Body of pancreas (tissue), 4 donors: ENCODE measurements at regions not wholly inside any gene's neighbourhood (a gene's known extent, or its start where the extent isn't known, plus 50 kb on each side); places are given as distances from the start of the nearest gene placed in this dataset.
A peak's percentile ranks its signal among the peaks of the same experiment; 100 is the strongest.

ENCODE experiments used
- ATAC-seq: fragments of 150-250 bp; one replicate; pipeline ENCODE4 v1.9.1; 2016
- DNase-seq, 4 donors: peaks; one replicate each; pipeline ENCODE4 v3.0.0-alpha.2; 2019
- H3K27ac ChIP-seq, 4 donors: fragments of 200-600 bp; sonication (generic); 1 replicate in 3 of 4; 2 replicates in 1 of 4; pipeline versions ENCODE4 v1.5.1 to v1.6.1; 2016 to 2019; ENCODE audit warnings: mild to moderate bottlenecking in 1 of 4, mixed read lengths in 1 of 4, moderate library complexity in 1 of 4
- H3K27me3 ChIP-seq, 2 donors: fragments of 200-600 bp; sonication (generic); one replicate each; pipeline ENCODE4 v1.6.0; 2016; ENCODE audit warnings: mild to moderate bottlenecking in 1 of 2
- H3K36me3 ChIP-seq, 2 donors: fragments of 200-600 bp; sonication (generic); replicated peaks in 1 of 2; 2 replicates each; pipeline ENCODE4 v1.5.1; 2016; ENCODE audit warnings: low read depth in 2 of 2; ENCODE audit not compliant: insufficient read depth in 1 of 2
- H3K4me1 ChIP-seq: fragments of 200-600 bp; sonication (generic); one replicate; pipeline ENCODE4 v1.6.0; 2016
- H3K4me3 ChIP-seq, 2 donors: fragments of 200-600 bp; sonication (generic); 1 replicate in 1 of 2; 2 replicates in 1 of 2; pipeline ENCODE4 v1.5.1; 2016 to 2019
- H3K9me3 ChIP-seq, 3 donors: fragments of 200-600 bp; sonication (generic); 1 replicate in 2 of 3; 2 replicates in 1 of 3; pipeline ENCODE4 v1.5.1; 2016
- CTCF ChIP-seq, 7 experiments: fragments of 450-650 bp in 4 of 7; fragments of 200-600 bp in 3 of 7; sonication (generic) in 3 of 7; IDR thresholded peaks; one replicate each; pipeline ENCODE4 v1.5.1; 2016 to 2019; ENCODE audit warnings: antibody characterized with exemption in 7 of 7
- POLR2A ChIP-seq, 3 donors: fragments of 450-650 bp; IDR thresholded peaks; one replicate each; pipeline ENCODE4 v1.6.1; 2016; ENCODE audit warnings: antibody characterized with exemption in 3 of 3, mild to moderate bottlenecking in 2 of 3
- WGBS, 2 donors: methylation state at CpG; one replicate each; pipeline ENCODE4 v1.1.5; 2017; 5-methylcytosine and 5-hydroxymethylcytosine counted together
- intact Hi-C: fragments of 100-400 bp; cut with DNase I; formaldehyde crosslinking; loops from one replicate; pipeline ENCODE4 v1.15.1; 2023

GRCh38 chr4:175531405-175532091 lies 280.5 kb downstream of the GPM6A start:
- Histone ChIP-seq H3K36me3 (no peaks in the 10 kb centered on the region), H3K27ac (no peak overlapping the region), H3K9me3 (no peaks in the 10 kb centered on the region), H3K27me3 (no peaks in the 10 kb centered on the region), H3K4me3 (no peak overlapping the region), H3K4me1 (no peaks in the 10 kb centered on the region)
- no peak for ATAC-seq
- whole genome bisulfite sequencing, 2 donors, result 53 to 63% methylated on average over 4 of the region's 4 CpGs
- no peak for DNase-seq
- intact Hi-C loops, result no loop called here
- TF ChIP-seq POLR2A (IDR thresholded peaks at IDR 0.05), result no peak
- TF ChIP-seq CTCF (IDR thresholded peaks at IDR 0.05), result no peak

GRCh38 chr4:175536852-175537453 lies 275.1 kb downstream of the GPM6A start:
- Histone ChIP-seq H3K9me3 (no peaks in the 10 kb centered on the region), H3K36me3 (no peaks in the 10 kb centered on the region), H3K27me3 (no peaks in the 10 kb centered on the region), H3K4me1 (no peaks in the 10 kb centered on the region), H3K4me3 (no peak overlapping the region), H3K27ac (no peak overlapping the region)
- DNase-seq (no peak), ATAC-seq (no peak)
- 21 to 24% methylated on average over 6 of the region's 6 CpGs for WGBS, 2 donors
- no peak for TF ChIP-seq POLR2A (IDR thresholded peaks at IDR 0.05)
- TF ChIP-seq CTCF (IDR thresholded peaks at IDR 0.05), result peak in 6 of 7 experiments; percentile 28 to 53 (median 40)
- intact Hi-C loops, result no loop called here

GRCh38 chr4:175539498-175539897 lies 272.6 kb downstream of the GPM6A start:
- intact Hi-C loops, result no loop called here
- Histone ChIP-seq H3K9me3 (no peaks in the 10 kb centered on the region), H3K4me1 (no peaks in the 10 kb centered on the region), H3K27ac (no peak overlapping the region), H3K36me3 (no peaks in the 10 kb centered on the region), H3K4me3 (no peak overlapping the region), H3K27me3 (no peaks in the 10 kb centered on the region)
- ATAC-seq (no peak), DNase-seq (no peak)
- WGBS, 2 donors, result 30 to 35% methylated on average over 2 of the region's 2 CpGs
- TF ChIP-seq POLR2A (IDR thresholded peaks at IDR 0.05), result no peak
- TF ChIP-seq CTCF (IDR thresholded peaks at IDR 0.05), result no peak

- Histone ChIP-seq H3K27me3 (no peaks in the 10 kb centered on the region), H3K36me3 (no peaks in the 10 kb centered on the region), H3K4me1 (no peaks in the 10 kb centered on the region), H3K4me3 (no peak overlapping the region), H3K9me3 (no peaks in the 10 kb centered on the region), H3K27ac (no peak overlapping the region)
- intact Hi-C loops, result no loop called here
- TF ChIP-seq CTCF (IDR thresholded peaks at IDR 0.05), result no peak
- no peak for TF ChIP-seq POLR2A (IDR thresholded peaks at IDR 0.05)
- DNase-seq (no peak), ATAC-seq (no peak)
- WGBS, 2 donors, result 73 to 79% methylated on average over 1 of the region's 1 CpG
Measured at GRCh38 chr4:175540151-175540550, 271.9 kb downstream of the GPM6A start.

- TF ChIP-seq POLR2A (IDR thresholded peaks at IDR 0.05), result no peak
- TF ChIP-seq CTCF (IDR thresholded peaks at IDR 0.05), result no peak
- ATAC-seq, result no peak
- Histone ChIP-seq H3K9me3 (no peaks in the 10 kb centered on the region), H3K27ac (no peak overlapping the region), H3K27me3 (no peaks in the 10 kb centered on the region), H3K36me3 (no peaks in the 10 kb centered on the region), H3K4me1 (no peaks in the 10 kb centered on the region), H3K4me3 (no peak overlapping the region)
- no peak for DNase-seq
- intact Hi-C loops, result no loop called here
- 71 to 76% methylated on average over 4 to 7 of the region's 7 CpGs for WGBS, 2 donors
Measured at GRCh38 chr4:175540732-175541131, 271.3 kb downstream of the GPM6A start.
